CD4-positive, alpha-beta T cell treated with Interleukin-21 for 1 hour (primary cell): ENCODE measurements at regions not wholly inside any gene's neighbourhood (a gene's known extent, or its start where the extent isn't known, plus 50 kb on each side); places are given as distances from the start of the nearest gene placed in this dataset.

Experiments used
- DNase-seq: peaks from one replicate; pipeline ENCODE4 v3.0.0-alpha.2; 2020

GRCh38 chr7:128168667-128169210 is 72.3 kb upstream of the LEP start:
- DNase-seq = no peak

DNA sequence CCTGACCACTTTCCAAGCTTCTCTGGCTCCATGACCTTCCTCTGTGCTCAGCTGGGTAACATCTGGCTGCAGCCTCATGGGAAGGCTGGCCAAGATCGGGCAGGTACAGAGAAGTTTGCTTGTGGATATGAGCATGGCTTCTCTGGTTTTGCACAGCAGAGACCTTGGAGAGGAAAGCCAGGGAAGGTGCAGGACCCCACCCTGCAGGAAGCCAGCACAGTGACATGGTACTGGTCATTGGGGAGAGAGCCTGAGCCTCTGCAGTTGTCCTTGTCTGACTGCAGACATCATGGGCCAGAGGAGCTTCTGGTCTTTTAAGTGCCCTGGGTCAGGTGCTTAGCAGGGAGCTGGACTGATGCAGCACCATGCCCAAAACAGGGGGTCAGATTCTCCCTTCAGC is 70.6 kb upstream of the LEP start:
- DNase-seq = no peak

GRCh38 chr7:128171342-128171918 is 69.6 kb upstream of the LEP start:
- no peak for DNase-seq

DNA sequence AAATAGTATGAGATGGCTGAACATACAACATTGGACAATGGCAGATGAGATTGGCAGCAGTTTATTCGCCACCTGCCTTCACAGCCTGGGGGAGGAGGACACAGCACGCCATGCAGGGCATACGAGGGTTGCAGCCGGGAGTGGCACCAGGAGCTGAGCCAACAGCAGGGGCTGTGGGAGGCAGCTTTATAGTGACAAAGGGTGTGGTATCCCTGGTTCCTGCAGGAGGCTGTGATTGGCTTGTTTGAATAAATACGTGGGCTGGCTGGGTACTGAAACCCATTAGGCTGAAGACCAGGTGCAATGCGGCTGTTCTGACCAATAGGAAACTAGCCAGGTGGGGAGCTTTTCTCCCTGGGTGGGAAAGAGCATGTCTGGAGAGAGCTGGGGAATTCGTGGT is 68.9 kb upstream of the LEP start:
- DNase-seq = no peak

DNA sequence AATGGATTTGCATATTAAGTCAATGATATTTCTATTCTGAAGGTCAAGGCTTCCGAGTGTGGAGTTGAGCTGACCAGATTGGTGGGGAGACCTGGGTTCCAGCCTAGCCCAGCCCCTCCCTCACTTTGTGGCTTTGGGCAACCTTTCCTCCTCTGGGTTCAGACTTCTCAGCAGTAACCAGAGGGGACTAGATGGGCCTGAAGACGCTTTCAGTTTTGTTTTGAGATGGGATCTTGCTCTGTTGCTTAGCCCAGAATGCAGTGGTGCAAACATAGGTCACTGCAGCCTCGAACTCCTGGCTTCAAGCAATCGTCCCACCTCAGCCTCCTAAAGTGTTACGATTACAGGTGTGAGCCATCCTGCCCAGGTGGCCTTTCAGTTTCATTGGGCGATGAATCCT is 68.1 kb upstream of the LEP start:
- no peak for DNase-seq

DNA sequence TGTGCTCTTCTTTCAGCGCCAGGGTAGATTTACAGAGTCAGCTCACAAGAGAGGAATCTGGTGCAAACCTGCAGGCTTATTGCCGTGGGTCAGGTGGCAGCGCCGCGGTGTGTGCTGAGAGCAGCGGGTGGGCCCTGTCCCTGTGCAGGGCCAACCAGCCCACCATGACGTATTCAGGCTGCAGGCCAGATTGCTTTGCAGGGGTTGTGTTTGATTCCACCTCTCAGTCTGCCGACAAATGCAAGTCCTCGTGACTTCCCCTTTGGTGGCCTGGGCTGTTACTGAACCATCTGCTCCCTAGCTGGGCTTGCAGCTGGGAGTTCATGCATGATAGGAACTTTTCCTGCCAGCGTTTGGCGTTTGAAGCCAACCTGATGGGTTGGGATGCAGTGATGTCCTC is 66.7 kb upstream of the LEP start:
- DNase-seq = no peak

DNA sequence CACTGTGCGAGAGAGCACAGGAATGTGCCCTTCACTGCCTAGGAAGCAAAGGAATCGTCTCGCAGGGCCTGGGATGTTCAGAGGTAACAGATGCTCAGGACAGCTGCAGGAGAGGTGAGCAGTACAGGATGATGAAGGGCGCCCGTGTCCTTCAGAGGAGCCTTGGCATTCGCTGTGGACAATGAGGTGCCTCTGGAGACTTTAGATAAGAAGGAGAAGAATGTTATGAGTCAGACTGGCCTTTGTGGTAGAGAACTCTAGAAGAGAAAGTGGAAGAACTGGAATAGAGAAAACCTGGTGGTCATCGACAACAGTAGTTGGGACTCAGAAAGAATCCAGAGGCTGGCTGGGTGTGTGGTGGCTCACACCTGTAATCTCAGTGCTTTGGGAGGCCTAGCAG is 64.4 kb upstream of the LEP start:
- no peak for DNase-seq

DNA sequence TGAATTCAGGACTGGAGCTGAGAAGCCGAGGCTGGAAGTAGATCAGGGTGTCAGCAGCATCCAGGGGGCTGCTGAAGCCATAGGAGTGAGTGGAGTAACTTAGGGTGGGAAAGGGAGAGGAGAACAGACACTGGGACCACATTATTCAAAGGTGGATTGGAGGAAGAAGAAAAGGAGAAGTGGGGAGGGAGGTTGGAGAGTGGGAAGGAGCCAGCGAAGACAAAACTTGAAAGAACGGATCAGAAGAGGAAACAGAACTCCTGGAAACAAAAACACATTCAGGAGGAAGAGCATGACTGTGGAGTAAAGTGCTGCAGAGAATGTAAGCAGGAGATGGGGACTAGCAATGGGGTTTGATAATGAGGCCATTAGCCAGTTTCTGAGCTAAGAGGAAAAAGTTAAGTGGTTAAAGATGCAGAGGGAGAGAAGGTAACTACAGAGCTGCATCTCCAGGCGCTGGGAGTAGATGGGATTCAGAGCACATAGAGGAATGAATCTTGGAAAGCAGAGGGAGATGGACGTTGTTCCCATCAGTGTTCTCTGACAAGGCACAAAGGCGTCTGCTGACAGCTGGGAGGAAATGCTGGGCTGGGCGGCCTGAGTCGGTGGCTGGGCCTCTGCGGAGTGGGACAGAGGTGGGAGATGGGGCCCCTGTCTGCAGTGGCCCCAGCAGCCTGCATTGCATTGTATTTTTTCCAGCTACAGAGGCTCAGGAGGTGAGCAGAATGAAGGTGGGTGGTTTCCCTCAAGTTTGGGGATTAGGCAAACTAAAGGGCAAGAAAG is 63.1 kb upstream of the LEP start:
- DNase-seq = no peak

DNA sequence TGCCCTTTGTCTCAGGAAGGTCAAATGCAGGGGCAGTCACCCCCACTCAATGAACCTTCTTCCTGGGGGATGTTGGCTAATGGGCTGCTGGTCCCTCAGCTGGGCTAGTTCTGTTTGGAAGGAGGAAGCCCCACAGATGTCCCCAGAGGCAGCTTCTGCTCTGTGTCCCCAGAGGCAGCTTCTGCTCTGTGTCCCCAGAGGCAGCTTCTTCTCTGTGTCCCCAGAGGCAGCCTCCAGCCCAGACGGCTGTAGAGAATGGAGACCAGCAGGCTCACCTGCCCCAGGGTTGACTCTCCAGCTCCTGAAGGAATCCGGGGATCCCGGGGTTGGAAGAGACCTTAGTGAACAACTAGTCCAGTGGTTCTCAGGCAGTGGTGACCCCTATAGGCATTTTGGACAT is 62.5 kb upstream of the LEP start:
- DNase-seq = no peak

DNA sequence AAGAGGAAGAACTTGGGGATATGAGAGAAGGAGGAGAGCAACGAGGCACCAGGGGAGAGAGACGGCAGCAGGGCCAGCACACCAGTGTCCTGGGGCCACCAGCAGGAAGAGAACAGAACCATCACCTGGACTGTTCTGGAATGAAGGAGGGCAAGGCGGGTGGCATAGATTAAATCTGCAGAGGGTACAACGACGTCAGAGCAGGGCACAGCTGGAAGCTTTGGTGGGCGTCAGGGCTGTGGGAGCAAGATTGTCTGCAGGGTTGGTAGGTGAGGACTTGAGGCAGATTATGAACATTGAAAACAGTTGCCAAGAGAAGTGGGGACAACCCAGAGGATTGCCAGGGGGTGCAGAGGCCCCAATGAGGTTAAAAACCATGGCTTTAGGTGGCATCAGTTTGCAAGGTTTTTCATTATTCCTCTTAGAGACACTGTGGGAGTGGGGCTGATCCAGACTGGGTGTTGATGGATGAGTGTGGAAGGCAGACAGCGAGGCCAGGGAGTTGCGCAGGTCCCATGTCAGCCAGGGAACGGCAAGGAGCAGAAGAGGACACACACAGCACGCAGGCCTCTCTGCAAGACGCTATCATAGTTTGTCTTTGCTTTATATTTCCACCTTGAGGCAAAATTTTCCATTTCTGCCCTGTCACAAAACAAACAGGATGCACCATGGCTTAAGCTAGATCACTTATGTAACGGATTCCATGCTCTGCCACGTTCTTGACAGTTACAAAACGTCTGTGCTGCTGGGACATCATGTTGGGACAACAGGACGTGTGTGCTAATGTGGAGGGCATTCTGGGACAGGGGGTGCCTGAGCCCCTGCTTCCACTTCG is 52.5 kb upstream of the LEP start:
- no peak for DNase-seq

DNA sequence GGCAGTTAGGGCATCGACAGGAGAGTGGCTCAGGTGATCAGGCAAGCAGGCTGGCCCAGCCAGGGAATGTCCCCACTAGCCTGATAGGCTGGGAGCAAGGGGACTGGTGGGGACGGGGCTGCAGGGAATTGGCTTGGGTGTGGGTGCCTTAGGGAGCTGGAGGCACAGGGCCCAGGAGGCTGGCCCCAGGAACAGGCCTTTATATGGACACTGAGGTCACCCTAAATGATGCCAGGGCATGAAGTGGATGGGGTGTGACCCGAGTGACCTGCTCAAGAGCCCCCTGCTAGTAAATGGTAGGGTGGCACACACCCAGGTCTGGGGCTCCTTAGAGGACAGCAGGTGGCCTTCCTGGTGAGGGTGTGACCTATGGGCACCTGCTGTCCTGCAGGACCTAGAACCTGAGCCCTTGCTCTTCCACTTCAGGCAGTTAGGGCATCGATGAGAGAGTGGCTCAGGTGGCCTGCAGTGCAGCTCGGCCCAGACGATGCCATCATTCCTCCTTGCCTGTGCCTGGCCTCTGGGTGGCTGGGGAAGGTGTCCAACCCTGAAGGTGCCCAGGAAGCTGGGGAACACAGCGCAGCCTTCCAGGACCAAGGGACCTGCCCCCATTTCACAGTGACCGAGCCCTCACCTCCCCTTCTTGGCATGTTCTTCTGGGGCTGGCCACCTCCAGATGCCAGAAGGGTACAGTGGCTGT is 51.7 kb upstream of the LEP start:
- DNase-seq = no peak

- DNase-seq = no peak
Measured at GRCh38 chr7:128190051-128190647, 50.9 kb upstream of the LEP start.

DNA sequence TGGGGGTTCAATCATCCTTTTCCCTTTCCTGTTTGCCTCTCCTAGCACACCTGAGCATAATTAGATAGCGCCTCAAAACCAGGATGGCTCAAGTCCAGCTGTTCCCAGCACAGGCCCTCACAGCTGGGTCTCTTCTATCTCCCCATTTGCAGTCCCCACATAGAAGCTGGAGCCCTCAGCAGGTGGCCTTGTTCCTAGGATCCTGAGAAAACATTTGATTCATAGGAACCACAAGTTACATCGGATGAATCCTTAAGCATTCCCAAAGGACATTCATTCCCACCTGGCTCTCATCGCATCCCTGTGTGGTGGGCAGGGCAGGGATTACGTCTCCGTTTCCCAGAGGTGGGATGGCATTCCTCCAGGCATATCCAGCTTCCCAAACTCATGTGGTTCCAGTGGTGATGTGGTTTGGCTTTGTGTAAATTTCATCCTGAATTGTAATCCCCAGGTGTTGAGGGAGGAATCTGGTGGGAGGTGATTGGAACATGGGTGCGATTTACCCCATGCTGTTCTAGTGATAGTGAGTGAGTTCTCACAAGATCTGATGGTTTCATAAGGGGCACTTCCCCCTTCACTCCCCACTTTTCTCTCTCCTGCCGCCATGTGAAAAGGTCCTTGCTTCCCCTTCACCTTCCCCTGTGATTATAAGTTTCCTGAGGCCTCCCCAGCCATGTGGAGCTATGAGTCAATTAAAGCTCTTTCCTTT is 49.8 kb upstream of the LEP start:
- DNase-seq = no peak
